ENCODE measurements at regions not wholly inside any gene's neighbourhood (a gene's known extent, or its start where the extent isn't known, plus 50 kb on each side); places are given as distances from the start of the nearest gene placed in this dataset.

- Mint-ChIP-seq H3K9me3 (no peaks in the 10 kb centered on the region; a peak in 2 of 5 replicates), H3K4me3 (no peak overlapping the region), H3K36me3 (ENCODE audit: insufficient read depth in 1 of 3, low read depth in 3 of 3) (peaks cover 0 to 4% (median 0%) of the 10 kb centered on the region in 3 experiments; a peak in 1 of 7 replicates), H3K27me3 (ENCODE audit: low read depth) (no peaks in the 10 kb centered on the region), H3K27ac (no peak overlapping the region), H3K4me1 (peaks cover 17 to 22% of the 10 kb centered on the region in 2 experiments)
- H3K9ac ChIP-seq (ENCODE audit: extremely low read depth, insufficient read length, low read length) = no peak overlapping the region
- no peaks in the 10 kb centered on the region for H3K23me2 ChIP-seq (ENCODE audit: insufficient read length, low read depth, low read length, poor library complexity, severe bottlenecking)
- H2AK5ac ChIP-seq (ENCODE audit: insufficient read length, low read length) = no peak overlapping the region
- no peak overlapping the region for H3K4me2 ChIP-seq (ENCODE audit: insufficient read depth, insufficient read length, low read length)
- no peak overlapping the region for H3K4ac ChIP-seq (ENCODE audit: low read depth, low read length)
- no peak overlapping the region for H3T11ph ChIP-seq (ENCODE audit: low read length)
- no peak overlapping the region for H2BK120ac ChIP-seq (ENCODE audit: low read depth, low read length, poor library complexity, severe bottlenecking)
- no peak overlapping the region for H3K23ac ChIP-seq (ENCODE audit: insufficient read length, low read depth, low read length)
- H3K4me1 ChIP-seq (ENCODE audit: insufficient read depth, low read length) = no peaks in the 10 kb centered on the region; the same call in 1 of the 2 replicates
- TF ChIP-seq CTCF (conservative IDR thresholded peaks at IDR 0.05) = no peak
- H4K91ac ChIP-seq (ENCODE audit: insufficient read length, low read depth, low read length) = no peak overlapping the region
- no peak overlapping the region for H2AFZ ChIP-seq (ENCODE audit: low read length)
- no peak overlapping the region for H3K18ac ChIP-seq (ENCODE audit: insufficient read length, low read depth, low read length)
- no peaks in the 10 kb centered on the region for H3K27me3 ChIP-seq (ENCODE audit: insufficient read depth, low read length)
- H3K56ac ChIP-seq (ENCODE audit: insufficient read length, low read depth, low read length) = no peak overlapping the region
- H3K9me3 ChIP-seq (ENCODE audit: control insufficient read depth, low read depth, low read length) = no peaks in the 10 kb centered on the region
- no peaks in the 10 kb centered on the region for H3K79me2 ChIP-seq (ENCODE audit: insufficient read depth, low read length)
- no peak overlapping the region for H2BK5ac ChIP-seq (ENCODE audit: insufficient read length, low read length)
- no peak overlapping the region for H2BK20ac ChIP-seq (ENCODE audit: low read depth, low read length, poor library complexity, severe bottlenecking)
- no peak overlapping the region for H4K5ac ChIP-seq (ENCODE audit: insufficient read length, low read depth, low read length)
- no CpG with 5 or more reads among the region's 1 CpG for WGBS (ENCODE audit: extremely low coverage, insufficient read length, low lambda C conversion rate)
- no peaks in the 10 kb centered on the region for H3K79me1 ChIP-seq (ENCODE audit: insufficient read depth, low read depth, low read length, poor library complexity, severe bottlenecking)
- H2BK12ac ChIP-seq (ENCODE audit: insufficient read length, low read depth, low read length) = no peak overlapping the region
- no peak overlapping the region for H2BK15ac ChIP-seq (ENCODE audit: low read depth, low read length)
- H4K8ac ChIP-seq (replicated peaks; ENCODE audit: insufficient read length, low read depth, low read length) = no peak overlapping the region
- H3K14ac ChIP-seq (ENCODE audit: insufficient read depth, low read length) = no peak overlapping the region
- no peak overlapping the region for H3K27ac ChIP-seq (ENCODE audit: insufficient read length, low read depth, low read length)
- H4K20me1 ChIP-seq (ENCODE audit: control insufficient read depth, insufficient read depth, insufficient read length) = no peaks in the 10 kb centered on the region
- no peak for DNase-seq
Measured at GRCh38 chr2:107218208-107218607, 332.2 kb upstream of the ST6GAL2 start.

All from H9 (cell line).